ENCODE measurements at regions not wholly inside any gene's neighbourhood (a gene's known extent, or its start where the extent isn't known, plus 50 kb on each side); places are given as distances from the start of the nearest gene placed in this dataset.
A peak's percentile ranks its signal among the peaks of the same experiment; 100 is the strongest.
"Not testable (repeated sequence)": the region's sequence is repeated elsewhere in the genome, so short reads cannot be mapped to it uniquely, and the experiment has no call there.

DNA sequence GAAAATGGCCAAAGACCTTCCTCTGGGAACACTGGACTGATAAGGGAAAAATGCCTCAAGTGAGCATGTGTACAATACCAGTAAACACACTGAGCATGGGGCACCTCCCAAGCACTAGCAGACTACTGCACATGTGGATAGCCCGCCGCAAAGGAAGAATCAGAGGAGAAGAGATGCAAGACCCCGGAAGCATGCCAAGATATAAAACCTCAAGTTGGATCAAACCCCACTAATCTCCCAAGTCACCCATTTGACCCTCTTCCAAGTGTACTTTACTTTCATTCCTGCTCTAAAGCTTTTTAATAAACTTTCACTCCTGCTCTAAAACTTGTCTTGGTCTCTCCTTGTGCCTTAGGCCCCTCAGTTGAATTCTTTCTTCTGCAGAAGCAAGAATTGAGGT lies 121.1 kb upstream of the PLAAT1 start:
- DNase-seq (ENCODE audit: low read depth): no peak

DNA sequence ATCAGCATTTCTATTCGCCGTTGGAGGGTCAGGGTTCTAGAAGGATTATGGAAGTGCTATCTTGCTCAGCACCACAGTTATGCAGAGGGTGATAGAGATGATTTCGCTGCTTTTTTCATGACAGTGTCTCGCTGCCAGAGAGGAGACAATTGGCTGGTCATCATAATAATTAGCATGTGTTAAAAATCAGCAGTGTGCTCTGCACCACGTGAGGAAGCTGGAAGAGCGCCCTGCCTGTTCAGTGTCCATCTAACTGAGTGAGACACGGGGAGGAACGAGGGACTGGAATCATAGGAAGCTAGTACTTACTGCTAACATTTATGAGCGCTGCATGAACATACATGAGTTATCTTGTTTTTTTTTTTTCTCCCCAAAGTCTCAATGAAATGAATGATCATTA lies 116.2 kb upstream of the PLAAT1 start:
- no peak for DNase-seq (ENCODE audit: low read depth)

DNA sequence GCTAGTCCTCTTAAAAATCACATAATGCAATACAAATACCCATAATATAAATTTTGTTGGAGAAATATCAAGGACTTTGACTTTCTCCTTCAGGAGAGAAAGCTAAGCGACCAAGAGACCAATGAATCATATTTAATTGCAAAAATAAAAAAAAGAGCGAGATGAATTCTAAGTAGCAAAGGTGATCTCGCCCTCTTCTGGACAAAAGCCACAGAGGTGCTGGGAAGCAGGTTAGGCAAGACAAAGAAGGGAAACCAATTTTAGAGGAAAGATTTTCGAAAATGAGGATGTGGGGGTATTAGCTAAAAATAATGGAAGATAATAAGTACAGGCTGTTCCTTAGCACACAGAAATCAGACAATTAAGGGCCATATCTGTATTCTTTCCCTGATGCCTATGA lies 111.4 kb upstream of the PLAAT1 start:
- DNase-seq (ENCODE audit: low read depth): no peak

DNA sequence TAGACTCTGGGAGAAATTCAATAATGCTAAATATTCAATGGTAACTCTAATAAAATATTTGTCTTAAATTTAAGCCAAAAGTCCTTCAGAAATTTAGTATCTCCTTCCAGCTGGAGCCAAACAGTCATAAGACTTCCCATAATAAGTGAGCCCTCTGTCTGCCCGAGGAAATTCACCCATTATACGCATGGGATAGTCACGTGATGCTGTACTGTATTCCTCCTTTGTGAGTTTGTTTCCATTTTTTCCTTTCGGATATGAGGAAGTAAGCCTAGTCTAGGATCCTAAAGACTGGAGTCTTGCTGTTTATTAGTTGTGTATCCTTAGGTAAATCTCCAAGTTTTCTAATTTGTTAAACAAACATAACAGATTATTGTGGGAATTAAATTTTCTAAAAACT lies 110.4 kb upstream of the PLAAT1 start:
- no peak for DNase-seq (ENCODE audit: low read depth)

DNA sequence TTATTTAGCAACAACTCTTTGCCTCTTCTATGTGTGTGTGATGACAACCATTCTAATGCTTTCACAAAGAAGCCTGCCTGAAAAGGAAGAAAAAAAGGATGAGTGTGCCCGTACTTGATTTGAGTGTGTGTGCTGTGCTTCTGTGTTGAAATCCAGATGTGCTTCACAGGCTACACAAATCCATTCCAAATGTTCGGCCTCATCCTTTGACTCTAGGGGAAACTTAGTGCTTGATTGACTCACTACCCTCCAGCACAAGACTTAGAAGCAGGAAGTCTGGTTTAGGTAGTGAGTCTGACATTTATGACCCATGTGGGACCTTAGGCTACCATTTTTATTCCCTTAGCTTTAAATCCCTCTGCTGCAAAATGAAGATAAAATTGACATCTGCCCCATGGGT lies 108.8 kb upstream of the PLAAT1 start:
- no peak for DNase-seq (ENCODE audit: low read depth)

DNA sequence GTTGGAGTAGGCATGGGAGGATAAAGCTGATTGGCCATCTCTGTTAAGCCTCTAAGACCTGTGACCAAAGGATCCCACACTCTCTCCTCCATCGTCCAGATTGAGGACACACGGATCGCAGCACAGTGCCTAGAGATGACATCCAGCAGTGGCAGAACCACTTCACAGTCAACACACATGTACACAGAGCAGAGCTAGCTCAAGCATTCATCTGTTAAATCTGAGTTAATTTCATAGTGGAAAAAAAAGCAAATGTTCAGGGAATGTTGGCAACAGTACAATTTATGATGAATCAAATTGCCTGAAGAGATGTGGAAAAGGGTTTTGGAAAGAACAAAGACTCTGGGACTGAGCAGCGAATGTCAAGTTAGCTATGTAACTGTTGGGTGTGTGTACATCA lies 108.1 kb upstream of the PLAAT1 start:
- DNase-seq (ENCODE audit: low read depth): peak; percentile 7

DNA sequence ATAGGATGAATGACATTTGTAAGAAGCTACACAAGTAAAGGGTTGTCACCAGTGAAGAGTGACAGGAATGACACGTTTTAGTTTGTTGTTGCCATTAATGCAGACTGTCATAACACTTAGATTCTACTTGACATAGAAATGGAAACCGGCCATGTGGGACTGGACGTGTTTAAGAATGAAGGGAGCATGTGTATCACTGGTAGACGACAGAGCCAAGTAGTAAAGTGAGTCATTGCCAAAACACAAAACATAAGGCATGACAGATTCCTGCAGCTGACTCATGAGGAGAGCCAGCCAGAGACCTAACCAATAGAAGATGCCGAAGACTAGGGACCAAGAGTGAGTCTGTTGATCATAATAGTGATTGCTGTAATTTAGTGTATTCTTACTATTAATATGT lies 106.2 kb upstream of the PLAAT1 start:
- peak; percentile 66 for DNase-seq (ENCODE audit: low read depth)

DNA sequence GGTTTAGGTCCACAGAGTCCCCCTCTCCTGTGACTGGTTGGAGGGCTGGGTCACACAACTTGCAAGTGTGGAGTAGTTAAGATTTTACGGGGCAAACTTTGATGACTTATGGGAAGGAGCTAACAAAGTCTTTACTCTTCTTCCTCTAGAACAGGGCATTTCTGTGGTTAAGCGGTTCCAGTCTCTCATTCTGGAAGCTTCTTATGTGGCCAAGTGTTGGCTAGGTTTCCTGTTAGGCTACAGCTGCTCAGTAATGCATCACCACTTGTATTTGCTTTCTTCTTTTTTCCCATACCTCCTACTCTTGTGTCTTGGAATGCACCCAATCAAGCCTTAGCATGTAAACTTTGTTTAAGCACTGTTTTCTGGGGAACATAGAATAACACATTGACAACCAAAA lies 100.6 kb upstream of the PLAAT1 start:
- no peak for DNase-seq (ENCODE audit: low read depth)

DNA sequence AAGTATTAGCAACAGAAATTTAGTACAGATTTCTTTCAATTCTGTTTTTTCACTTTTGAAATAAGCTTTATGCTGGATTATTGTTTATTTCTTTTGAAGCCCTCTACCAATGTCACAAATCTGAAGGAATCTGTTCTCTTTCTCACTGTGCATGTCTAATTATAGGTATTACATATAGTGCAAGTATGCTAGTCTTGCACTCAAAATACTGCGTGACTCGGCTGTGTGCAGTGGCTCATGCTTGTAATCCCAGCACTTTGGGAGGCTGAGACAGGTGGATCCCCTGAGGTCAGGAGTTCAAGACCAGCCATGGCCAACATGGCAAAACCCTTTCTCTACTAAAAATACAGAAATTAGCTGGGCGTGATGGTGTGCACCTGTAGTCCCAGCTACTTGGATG lies 95.8 kb upstream of the PLAAT1 start:
- no peak for DNase-seq (ENCODE audit: low read depth)

DNA sequence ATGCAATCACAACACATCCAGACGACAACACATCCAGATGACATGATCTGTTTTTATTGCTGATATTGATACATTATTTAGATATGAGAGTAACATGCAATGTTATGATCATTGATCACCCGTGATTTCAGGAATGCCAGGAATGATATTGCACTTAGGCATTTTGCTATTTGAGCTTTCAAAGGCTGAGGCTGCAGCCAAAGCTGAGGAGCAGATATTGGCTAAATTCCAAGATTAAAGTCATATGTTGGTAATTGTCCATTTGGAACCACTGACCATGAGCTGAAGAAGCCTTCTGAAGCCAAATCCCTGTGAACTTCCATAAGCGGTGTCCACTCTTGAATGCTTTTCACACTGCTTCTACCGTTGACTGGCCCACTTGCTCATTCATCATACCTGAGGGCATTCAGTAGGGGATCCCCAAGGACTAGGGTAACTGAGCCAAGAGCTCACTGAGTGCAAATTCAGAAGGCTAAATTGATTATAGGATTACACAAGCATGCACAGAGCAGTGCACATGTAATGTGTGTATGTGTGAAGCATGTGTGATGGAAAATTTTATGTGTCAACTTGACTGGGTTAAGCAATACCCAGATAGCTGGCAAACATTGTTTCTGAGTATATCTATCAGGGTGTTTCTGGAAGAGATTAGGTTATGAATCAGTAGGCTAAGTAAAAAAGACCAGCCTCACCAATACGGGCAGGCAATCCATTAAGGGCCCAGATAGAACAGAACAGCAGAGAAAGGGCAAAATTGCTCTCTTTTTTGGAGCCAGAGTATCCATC lies 92.1 kb upstream of the PLAAT1 start:
- no peak for DNase-seq (ENCODE audit: low read depth)

DNA sequence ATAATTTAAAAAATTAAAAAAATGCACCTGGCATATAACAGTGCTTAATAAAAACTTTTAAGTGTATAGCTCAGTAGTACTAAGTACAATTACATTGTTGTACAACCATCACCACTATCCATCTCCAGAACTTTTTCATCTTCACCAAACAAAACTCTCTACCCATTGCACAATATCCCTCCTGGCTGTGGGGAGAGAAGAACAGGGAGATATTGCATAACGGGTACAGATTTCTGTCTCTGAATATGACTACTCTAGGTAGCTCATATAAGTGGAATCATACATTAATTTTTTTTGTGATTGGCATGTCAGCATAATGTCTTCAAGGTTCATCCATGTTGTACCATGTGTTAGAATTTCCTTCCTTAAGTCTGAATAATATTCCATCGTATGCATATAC lies 91.0 kb upstream of the PLAAT1 start:
- DNase-seq (ENCODE audit: low read depth): no peak

DNA sequence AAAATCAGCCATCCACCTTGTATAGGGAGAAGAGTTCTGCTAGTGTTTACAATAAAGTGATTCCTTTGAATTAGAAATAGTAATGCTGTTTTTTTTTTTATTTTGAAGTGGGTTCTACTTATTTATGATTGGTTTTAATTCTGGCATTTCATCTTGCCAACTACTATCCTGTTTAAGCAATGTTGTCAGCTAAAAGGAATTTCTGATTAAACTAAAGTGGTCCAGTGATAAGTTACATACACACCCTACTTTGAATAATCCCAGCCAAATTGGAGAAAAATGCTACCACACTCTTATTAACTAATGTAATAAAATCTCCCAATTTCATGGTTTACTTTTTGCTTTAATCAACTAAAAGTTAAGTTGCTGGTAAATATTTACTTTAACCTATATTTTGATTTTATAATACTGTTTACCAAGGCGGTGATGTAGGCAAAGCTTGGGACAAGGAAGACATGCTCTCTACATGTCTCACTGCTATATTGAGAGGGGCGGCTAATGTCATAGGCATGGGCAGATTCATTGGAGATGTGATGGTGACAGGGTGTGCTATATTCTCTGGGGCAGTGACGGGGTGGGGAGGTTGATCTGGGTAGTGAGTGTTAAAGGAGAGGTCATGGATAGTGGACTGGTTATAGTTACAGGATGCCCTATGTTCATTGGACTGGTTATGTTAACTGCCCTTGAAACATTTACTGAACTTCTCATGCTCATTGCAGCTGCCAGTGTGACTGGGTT lies 85.8 kb upstream of the PLAAT1 start:
- not testable (repeated sequence) for DNase-seq (ENCODE audit: low read depth)

DNA sequence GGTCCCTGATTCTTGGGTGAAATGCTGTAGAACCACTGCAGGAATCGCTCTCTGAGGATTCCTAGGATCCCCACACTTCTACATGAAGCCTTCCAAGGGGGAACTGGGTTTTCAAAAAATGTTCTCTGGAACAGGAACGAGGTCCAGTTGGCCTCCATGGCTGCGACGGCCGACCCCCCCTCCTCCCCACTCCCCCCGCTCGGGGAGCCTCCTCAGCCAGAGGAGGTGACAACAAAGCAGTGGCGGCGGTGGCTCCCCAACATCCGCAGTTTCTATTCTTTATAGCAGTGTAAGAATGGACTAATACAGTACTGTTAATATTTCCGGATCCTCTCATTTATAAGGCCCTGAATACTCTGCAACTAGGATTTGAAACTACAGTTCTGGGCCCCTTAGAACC lies 84.0 kb upstream of the PLAAT1 start:
- DNase-seq (ENCODE audit: low read depth): no peak

DNA sequence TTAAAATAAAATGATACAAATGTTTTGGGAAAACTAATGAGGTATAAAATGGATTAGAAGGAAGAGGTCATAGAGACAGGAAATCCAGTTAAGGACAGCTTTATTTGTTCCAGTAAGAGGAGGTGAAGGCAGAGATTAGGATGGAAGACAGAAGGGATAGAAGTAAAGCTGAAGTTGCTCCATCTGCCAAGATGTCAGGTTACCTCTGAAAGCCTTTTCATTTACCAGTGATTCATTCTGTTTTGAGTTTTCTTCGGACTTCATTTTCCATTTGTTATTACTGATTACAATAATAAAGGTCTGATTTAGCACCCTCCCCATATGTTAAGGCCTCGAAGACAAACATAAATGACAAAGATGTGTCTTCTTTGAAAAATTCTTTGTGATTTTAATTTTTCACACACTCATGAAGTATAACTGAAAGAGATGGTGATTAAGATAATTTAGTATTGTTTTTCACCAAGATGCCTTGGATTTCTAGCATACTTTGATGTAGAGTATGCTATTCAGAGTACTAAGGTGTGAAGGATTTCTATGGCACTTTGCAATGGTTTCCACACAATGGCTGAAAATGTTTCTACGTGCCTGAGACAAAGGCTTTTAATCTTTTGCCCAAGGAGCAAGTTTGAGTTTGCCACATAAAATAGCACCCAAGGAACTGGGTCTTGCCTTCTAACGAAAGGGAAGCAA lies 75.4 kb upstream of the PLAAT1 start:
- no peak for DNase-seq (ENCODE audit: low read depth)

DNA sequence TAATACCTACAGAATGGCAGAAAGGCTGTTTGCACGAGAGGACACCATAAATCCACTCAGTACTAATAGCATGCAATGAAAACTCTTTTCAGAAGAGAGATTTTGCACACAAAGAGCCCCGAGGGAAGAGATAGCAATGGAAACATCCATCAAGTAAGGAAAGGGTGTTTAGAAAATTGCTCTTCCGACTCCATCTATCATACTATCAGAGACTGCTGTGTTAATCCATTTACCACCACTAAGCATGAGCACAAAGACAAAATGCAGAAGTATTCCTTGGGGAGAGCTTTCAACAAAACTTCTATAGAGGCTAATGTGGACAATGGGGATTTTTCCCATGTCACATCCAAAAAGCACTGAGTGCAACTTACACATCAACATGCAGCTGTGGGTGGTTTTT lies 72.1 kb upstream of the PLAAT1 start:
- no peak for DNase-seq (ENCODE audit: low read depth)

DNA sequence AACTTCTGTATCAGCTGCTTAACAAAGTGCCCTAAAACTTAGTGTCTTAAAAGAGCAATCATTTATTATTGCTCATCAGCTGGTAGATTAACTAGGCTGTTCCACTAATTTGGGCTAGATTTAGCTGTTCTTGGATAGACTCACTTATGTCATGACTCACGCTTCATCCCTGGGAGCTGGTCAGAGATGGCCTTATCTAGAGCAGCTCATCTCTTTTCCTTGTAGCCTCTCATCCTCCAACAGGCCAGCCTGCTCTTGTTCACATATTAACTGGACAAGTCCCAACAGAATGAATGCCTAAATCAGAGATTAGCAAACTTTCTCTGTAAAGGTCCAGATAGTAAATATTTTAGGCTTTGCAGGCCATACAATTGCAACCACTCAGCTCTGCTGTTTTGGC lies 66.9 kb upstream of the PLAAT1 start:
- no peak for DNase-seq (ENCODE audit: low read depth)

DNA sequence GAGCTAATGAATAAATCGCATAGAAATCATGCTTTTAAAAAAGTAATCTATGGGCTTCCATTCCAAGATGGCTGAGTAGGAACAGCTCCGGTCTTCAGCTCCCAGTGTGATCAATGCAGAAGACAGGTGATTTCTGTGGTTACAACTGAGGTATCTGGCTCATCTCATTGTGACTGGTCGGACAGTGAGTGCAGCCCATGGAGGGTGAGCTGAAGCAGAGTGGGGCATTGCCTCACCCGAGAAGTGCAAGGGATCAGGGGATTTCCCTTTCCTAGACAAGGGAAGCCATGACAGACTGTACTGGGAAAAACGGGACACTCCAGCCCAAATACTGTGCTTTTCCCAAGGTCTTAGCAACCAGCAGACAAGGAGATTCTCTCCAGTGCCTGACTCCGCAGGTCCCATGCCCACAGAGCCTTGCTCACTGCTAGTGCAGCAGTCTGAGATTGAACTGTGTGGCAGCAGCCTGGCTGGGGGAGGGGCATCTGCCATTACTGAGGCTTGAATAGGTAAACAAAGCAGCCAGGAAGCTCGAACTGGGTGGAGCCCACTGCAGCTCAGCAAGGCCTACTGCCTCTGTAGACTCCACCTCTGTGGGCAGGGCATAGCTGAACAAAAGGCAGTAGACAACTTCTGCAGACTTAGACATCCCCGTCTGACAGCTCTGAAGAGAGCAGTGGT lies 61.5 kb upstream of the PLAAT1 start:
- not testable (repeated sequence) for DNase-seq (ENCODE audit: low read depth)

DNA sequence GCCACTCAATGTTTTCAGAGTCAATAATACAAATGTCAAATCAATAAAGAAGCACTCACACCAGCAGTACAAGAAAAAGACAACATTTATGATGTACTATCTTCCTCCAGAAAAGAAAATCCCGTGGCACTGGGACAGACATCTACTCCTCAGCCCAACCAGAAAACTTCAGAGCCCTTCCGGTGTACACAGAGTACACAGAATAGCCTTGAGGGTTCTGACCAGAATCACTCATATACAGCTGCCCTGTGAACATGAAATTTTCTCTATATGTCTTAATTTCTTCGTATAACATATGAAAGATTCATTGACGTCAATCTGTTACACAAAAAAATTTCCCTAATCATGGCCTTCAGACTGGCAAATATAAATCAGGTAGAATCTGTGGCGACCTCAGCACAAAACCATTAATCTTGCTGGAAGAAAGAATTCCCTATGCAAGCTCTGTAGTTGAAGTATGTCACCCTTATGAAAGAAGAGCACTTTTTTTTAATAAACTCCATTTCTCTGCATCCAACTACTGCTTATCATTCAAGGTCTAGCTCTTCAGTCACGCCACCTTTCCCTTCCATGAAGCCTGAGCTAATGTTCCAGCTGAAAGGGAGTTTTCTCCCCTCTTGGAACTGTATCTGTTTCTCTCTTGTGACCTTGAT lies 53.8 kb upstream of the PLAAT1 start:
- DNase-seq (ENCODE audit: low read depth): no peak

DNA sequence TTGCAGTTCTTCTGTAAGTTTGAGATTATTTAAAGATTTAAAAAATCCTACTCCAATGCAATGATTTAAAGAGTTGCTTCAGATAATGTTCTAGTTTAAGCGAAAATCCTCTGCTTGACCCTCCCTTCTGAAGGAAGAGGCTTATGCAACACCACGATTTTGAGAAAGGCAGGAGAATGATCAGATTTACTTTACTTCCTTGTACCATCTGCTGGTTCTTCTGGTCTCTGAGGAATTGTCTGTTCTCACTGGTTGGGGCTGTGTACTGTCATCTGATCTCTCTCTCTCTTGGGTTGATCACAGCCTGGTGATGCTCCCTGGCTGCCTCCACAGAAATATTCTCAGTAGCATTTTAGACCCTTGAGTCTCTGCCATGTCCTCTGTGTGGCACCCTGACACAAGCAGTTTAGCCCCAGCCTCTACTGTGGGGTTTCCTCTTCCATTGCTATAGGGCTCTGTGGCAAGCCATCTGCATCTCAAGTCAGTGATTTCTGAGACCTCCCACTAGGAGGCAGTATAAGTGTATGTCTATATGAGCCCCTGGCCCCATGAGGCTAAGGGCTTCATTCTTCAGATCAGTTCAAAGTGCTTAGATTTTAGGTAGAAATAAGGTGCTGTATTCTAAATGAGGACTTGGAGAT lies 50.8 kb upstream of the PLAAT1 start:
- no peak for DNase-seq (ENCODE audit: low read depth)
